Tibial nerve (tissue), 4 donors: ENCODE measurements at regions not wholly inside any gene's neighbourhood (a gene's known extent, or its start where the extent isn't known, plus 50 kb on each side); places are given as distances from the start of the nearest gene placed in this dataset.
"Not testable (repeated sequence)": the region's sequence is repeated elsewhere in the genome, so short reads cannot be mapped to it uniquely, and the experiment has no call there.

ENCODE experiments used
- CTCF ChIP-seq, 5 experiments: fragments of 200-600 bp in 3 of 5; fragments of 450-650 bp in 2 of 5; sonication (generic) in 3 of 5; IDR thresholded peaks; one replicate each; pipeline ENCODE4 v1.5.1; 2016 to 2019; ENCODE audit warnings: antibody characterized with exemption in 5 of 5, mild to moderate bottlenecking in 3 of 5, moderate library complexity in 2 of 5
- EP300 ChIP-seq, 2 donors: sonication (generic); formaldehyde crosslinking; IDR thresholded peaks; one replicate each; pipeline ENCODE4 v1.6.1; 2017; ENCODE audit warnings: antibody characterized with exemption in 2 of 2, mild to moderate bottlenecking in 1 of 2
- POLR2A ChIP-seq, 2 donors: fragments of 450-650 bp; IDR thresholded peaks; one replicate each; pipeline ENCODE4 v1.6.1; 2017; ENCODE audit warnings: antibody characterized with exemption in 2 of 2, mild to moderate bottlenecking in 2 of 2, moderate library complexity in 2 of 2

GRCh38 chr1:83455753-83456152, 543.2 kb downstream of the TTLL7 start:
- not testable (repeated sequence) for TF ChIP-seq CTCF, POLR2A, EP300 (IDR thresholded peaks at IDR 0.05)
